A549 (cell line): ENCODE measurements at regions not wholly inside any gene's neighbourhood (a gene's known extent, or its start where the extent isn't known, plus 50 kb on each side); places are given as distances from the start of the nearest gene placed in this dataset.

Source experiments
- CBX8 ChIP-seq: fragments of 200-600 bp; sonication (generic); IDR thresholded peaks from 2 replicates; pipeline ENCODE4 v1.6.1; 2016
- CTCF ChIP-seq: fragments of >200 bp; sonication (Bioruptor Twin); formaldehyde crosslinking; IDR thresholded peaks from 3 replicates; pipeline ENCODE4 v1.5.1; 2016
- KDM5A ChIP-seq: fragments of 200-600 bp; sonication (generic); IDR thresholded peaks from 2 replicates; pipeline ENCODE4 v1.6.1; 2016; ENCODE audit warnings: antibody characterized with exemption, mild to moderate bottlenecking
- POLR2A ChIP-seq: IDR thresholded peaks from 2 replicates; pipeline ENCODE4 v1.6.1; 2012; ENCODE audit warnings: mild to moderate bottlenecking, low read length
- RAD21 ChIP-seq, 2 experiments: fragments of >200 bp in 1 of 2; sonication (Bioruptor Twin) in 1 of 2; formaldehyde crosslinking in 1 of 2; IDR thresholded peaks in 1 of 2; conservative IDR thresholded peaks in 1 of 2; 2 replicates in 1 of 2; 3 replicates in 1 of 2; pipeline ENCODE4 v1.6.1; 2012 to 2018; ENCODE audit warnings: inconsistent platforms in 1 of 2
- ZFP36 ChIP-seq: fragments of 450-650 bp; IDR thresholded peaks from 2 replicates; pipeline ENCODE4 v1.6.1; 2014; ENCODE audit warnings: borderline replicate concordance; ENCODE audit not compliant: partially characterized antibody

- TF ChIP-seq POLR2A, result no peak
- no peak for TF ChIP-seq CTCF
- TF ChIP-seq ZFP36, result no peak
- no peak for TF ChIP-seq KDM5A
- TF ChIP-seq CBX8, result no peak
- TF ChIP-seq RAD21 (conservative IDR thresholded peaks at IDR 0.05 in 1 of 2, IDR thresholded peaks at IDR 0.05 in 1 of 2), result no peak
These were observed 280.7 kb upstream of the PSMD7 start for GRCh38 chr16:74015953-74016352.
